HG02588 (cell line): ENCODE measurements at regions not wholly inside any gene's neighbourhood (a gene's known extent, or its start where the extent isn't known, plus 50 kb on each side); places are given as distances from the start of the nearest gene placed in this dataset.
A peak's percentile ranks its signal among the peaks of the same experiment; 100 is the strongest.

ENCODE experiments used
- ATAC-seq: cut with Tn5 transposase; IDR thresholded peaks from one replicate; pipeline ENCODE4 v1.9.1; 2021; ENCODE audit warnings: mild to moderate bottlenecking, moderate library complexity; ENCODE audit not compliant: unreplicated experiment

DNA sequence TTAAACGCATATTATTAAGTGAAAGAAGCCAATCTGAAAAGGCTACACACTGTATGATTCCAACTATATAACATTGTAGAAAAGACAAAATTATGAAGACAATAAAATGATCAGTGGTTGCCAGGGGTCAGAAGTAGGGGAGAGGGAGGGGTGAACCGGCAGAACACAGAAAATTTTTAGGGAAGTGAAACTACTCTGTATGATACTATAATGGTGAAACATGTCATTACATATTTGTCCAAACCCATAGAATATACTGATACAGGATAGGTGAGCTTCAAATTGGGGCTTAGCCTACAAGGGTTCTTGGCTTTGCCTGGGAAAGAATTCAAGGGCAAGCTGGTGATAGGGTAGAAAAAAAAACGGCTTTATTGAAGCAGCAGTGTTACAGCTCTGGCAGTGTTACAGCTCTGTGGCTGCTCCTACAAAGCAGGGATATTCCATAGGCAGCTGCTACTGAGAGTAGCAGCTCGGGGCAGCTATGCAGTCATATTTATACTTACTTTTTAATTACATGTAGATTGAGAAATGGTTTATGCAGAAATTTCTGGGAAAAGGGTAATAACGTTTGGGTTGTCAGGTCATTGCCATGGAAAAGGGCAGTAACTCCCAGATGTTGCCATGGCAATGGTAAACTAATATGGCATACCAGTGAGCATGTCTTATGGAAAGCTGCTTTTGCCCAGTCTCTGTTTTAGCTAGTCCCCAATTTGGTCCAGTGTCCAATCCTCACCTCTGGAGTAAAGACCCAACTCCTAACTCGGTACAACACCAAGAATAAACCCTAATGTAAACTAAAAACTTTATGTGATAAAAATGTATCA, 125.1 kb upstream of the SLC25A36 start:
- peak; percentile 90 for ATAC-seq

GRCh38 chr3:140821493-140821892, 120.1 kb upstream of the SLC25A36 start:
- ATAC-seq: no peak

- no peak for ATAC-seq
These were observed 119.1 kb upstream of the SLC25A36 start for GRCh38 chr3:140822401-140823047.

GRCh38 chr3:140823106-140823505, 118.5 kb upstream of the SLC25A36 start:
- no peak for ATAC-seq

GRCh38 chr3:140827894-140828293, 113.7 kb upstream of the SLC25A36 start:
- ATAC-seq: no peak

- ATAC-seq: no peak
These were observed 113.1 kb upstream of the SLC25A36 start for GRCh38 chr3:140828585-140828984.

GRCh38 chr3:140829796-140830195, 111.8 kb upstream of the SLC25A36 start:
- ATAC-seq: no peak

- ATAC-seq: no peak
These were observed 111.2 kb upstream of the SLC25A36 start for GRCh38 chr3:140830391-140830790.

DNA sequence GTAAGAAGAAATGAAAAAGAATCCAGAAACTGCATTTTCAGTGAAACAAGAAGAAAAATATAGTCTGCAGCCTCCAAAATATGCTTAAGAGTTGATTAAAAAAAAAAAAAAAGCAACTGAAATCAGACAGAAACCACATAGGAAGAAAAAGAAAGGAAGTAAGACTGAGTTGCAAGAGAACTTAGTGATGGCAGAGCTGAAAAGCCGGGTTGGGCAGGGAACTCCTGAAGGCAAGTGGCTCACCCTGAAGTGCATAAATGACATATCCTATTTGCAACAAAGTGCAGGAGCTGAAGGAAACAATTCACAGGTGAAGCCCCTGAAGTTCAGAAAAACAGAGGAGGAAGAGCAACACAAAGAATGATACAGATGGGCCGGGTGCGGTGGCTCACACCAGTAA, 108.8 kb upstream of the SLC25A36 start:
- peak; percentile 58 for ATAC-seq

GRCh38 chr3:140834266-140835037, 107.2 kb upstream of the SLC25A36 start:
- no peak for ATAC-seq

GRCh38 chr3:140842984-140843649, 98.5 kb upstream of the SLC25A36 start:
- ATAC-seq: peak; percentile 95

DNA sequence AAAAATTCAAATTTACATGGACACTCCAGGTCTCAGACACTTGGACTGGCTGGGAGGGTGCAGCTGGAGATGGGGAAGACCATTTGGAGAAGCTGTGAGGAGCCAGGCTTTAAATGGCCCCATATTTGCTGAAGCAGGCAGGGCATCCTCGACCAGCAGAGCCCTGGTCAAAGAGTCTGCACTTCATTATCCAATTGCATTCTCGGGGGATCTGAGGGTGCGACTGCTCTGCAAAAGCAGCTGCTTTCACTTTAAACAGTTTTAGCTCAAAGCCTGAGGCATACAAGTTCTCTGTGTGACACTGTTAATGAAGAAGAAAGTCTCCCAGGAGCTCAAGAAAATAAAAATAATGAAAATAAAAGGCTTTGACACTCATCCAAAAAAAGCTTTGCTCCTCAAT, 98.0 kb upstream of the SLC25A36 start:
- no peak for ATAC-seq

GRCh38 chr3:140844072-140844471, 97.6 kb upstream of the SLC25A36 start:
- no peak for ATAC-seq

GRCh38 chr3:140845882-140846281, 95.8 kb upstream of the SLC25A36 start:
- peak; percentile 44 for ATAC-seq

DNA sequence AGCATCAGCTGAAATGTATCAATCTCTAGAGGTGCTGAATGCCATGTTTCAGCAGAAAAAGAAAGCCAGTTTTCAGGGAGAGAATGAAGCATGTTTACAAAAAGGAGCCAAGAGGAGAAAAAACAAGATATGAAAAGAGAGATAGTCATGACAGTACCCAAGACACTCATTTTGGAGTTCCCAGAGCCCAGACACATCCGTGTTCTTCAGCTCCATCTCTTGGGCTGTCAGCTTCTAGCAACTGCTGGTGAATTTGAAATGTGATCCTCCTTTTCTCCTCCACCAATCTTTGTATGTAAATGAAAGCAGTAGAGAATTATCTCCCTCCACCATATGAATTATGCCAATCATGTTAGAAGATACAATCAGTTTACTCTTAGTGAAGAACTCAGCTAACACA, 93.0 kb upstream of the SLC25A36 start:
- no peak for ATAC-seq

GRCh38 chr3:140850210-140850955, 91.3 kb upstream of the SLC25A36 start:
- no peak for ATAC-seq

DNA sequence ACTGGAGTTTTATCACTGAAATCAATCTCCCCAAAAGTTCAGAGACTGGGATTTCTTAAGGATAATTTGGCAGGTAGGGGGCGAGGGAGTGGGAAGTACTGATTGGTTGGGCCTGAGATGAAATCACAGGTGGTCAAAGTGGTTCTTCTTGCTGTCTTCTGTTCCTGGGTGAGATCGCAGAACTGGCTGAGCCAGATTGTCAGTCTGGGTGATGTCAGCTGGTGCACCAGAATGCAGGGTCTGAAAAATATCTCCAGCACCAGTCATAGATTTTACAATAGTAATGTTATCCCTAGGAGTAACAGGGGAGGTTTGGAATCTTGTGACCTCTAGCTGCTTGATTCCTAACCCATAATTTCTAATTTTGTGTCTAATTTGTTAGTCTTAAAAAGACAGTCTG, 86.7 kb upstream of the SLC25A36 start:
- no peak for ATAC-seq

GRCh38 chr3:140856905-140857304, 84.7 kb upstream of the SLC25A36 start:
- no peak for ATAC-seq

DNA sequence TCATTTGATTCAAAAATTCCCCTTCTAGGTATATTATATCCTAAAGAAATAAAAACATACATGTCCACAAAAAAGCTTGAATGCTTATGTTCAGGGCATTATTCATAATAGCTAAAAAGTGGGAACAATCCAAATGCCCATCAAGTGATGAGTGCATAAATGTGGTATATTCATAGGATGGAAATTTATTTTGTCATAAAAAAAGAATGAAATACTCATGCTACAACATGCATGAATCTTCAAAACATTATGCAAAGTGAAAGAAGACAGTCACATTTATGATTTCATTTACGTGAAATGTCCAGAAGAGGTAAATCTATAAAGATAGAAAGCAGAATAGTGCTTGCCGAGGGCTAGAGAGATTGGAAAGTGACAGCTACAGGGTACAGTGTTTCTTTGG, 83.6 kb upstream of the SLC25A36 start:
- no peak for ATAC-seq

GRCh38 chr3:140859592-140860336, 81.9 kb upstream of the SLC25A36 start:
- ATAC-seq: no peak
